Endothelial cell of umbilical vein (primary cell): ENCODE measurements at regions not wholly inside any gene's neighbourhood (a gene's known extent, or its start where the extent isn't known, plus 50 kb on each side); places are given as distances from the start of the nearest gene placed in this dataset.

Source experiments
- BruUV-seq: library from RNA; stranded (reverse); fragments of 400-500 nt; replicated peaks from 2 replicates; lab custom pipeline; 2021; lab: Mats Ljungman, UMichigan
- CTCF ChIA-PET: fragments of 300-600, 350-600 bp; sonication (Branson Sonifier 250); formaldehyde crosslinking; loops from one replicate; lab custom pipeline; 2021; ENCODE audit warnings: antibody characterized with exemption, inconsistent platforms; lab: Charles Lee
- POLR2A ChIA-PET: fragments of 300-600, 350-600 bp; sonication (Branson Sonifier 250); formaldehyde crosslinking; loops from one replicate; lab custom pipeline; 2021; ENCODE audit warnings: antibody characterized with exemption, inconsistent platforms; lab: Charles Lee
- DNase-seq: peaks from one replicate; pipeline ENCODE4 v3.0.0-alpha.2; 2011; ENCODE audit warnings: low read depth, low spot score
- FAIRE-seq: peaks from 2 replicates; lab custom pipeline; 2011; peaks lifted over from hg19 to GRCh38; lab: Jason Lieb, UNC
- H2AFZ ChIP-seq: 2 replicates; pipeline ENCODE4 v1.6.0; 2012; ENCODE audit warnings: low read depth, low read length, control low read depth, inconsistent platforms
- H3K27ac ChIP-seq: 2 replicates; pipeline ENCODE4 v1.5.1; 2011; ENCODE audit warnings: low read depth, mild to moderate bottlenecking, control low read depth, low read length, moderate library complexity; ENCODE audit not compliant: insufficient read depth
- H3K27me3 ChIP-seq, 2 experiments: 2 replicates each; pipeline versions ENCODE4 v1.6.0 to v1.6.1; 2011; ENCODE audit warnings: low read length in 2 of 2, mixed read lengths in 1 of 2; ENCODE audit not compliant: control insufficient read depth in 2 of 2, insufficient read depth in 2 of 2
- H3K36me3 ChIP-seq, 2 experiments: 2 replicates in 1 of 2; 3 replicates in 1 of 2; pipeline ENCODE4 v1.5.1; 2011; ENCODE audit warnings: low read length in 2 of 2, mild to moderate bottlenecking in 1 of 2, moderate library complexity in 1 of 2; ENCODE audit not compliant: control insufficient read depth in 2 of 2, insufficient read depth in 2 of 2; ENCODE audit errors: extremely low read depth in 1 of 2
- H3K4me1 ChIP-seq: 3 replicates; pipeline ENCODE4 v1.5.1; 2011; ENCODE audit warnings: mild to moderate bottlenecking, low read length; ENCODE audit not compliant: control insufficient read depth, insufficient read depth; ENCODE audit errors: extremely low read depth
- H3K4me2 ChIP-seq: 2 replicates; pipeline ENCODE4 v1.6.1; 2011; ENCODE audit warnings: low read length, control low read depth, mixed read lengths; ENCODE audit not compliant: insufficient read depth
- H3K4me3 ChIP-seq, 3 experiments: fragments of 200-600 bp in 1 of 3; sonication (generic), shearing (Covaris generic) in 1 of 3; replicated peaks in 1 of 3; 2 replicates each; pipeline ENCODE4 v1.5.1; 2011 to 2016; ENCODE audit warnings: control low read depth in 3 of 3, low read length in 3 of 3, mild to moderate bottlenecking in 2 of 3, inconsistent platforms in 1 of 3, low read depth in 1 of 3, moderate library complexity in 1 of 3; ENCODE audit not compliant: insufficient read depth in 1 of 3
- H3K79me2 ChIP-seq: 2 replicates; pipeline ENCODE4 v1.6.0; 2012; ENCODE audit warnings: low read length, inconsistent platforms; ENCODE audit not compliant: control insufficient read depth, insufficient read depth
- H3K9ac ChIP-seq: replicated peaks from 2 replicates; pipeline ENCODE3; 2011; ENCODE audit warnings: low read length, control low read depth; ENCODE audit not compliant: insufficient read depth; ENCODE audit errors: extremely low read depth
- H3K9me1 ChIP-seq: replicated peaks from 3 replicates; pipeline ENCODE4 v1.6.0; 2011; ENCODE audit warnings: mild to moderate bottlenecking, low read length; ENCODE audit not compliant: control insufficient read depth, insufficient read depth; ENCODE audit errors: extremely low read depth
- H3K9me3 ChIP-seq: replicated peaks from 2 replicates; pipeline ENCODE4 v1.5.1; 2012; ENCODE audit warnings: low read length, inconsistent platforms; ENCODE audit not compliant: control insufficient read depth, insufficient read depth
- H4K20me1 ChIP-seq: replicated peaks from 2 replicates; pipeline ENCODE3; 2011; ENCODE audit warnings: mild to moderate bottlenecking, low read length; ENCODE audit not compliant: control insufficient read depth, insufficient read depth; ENCODE audit errors: extremely low read depth
- EZH2 ChIP-seq: IDR thresholded peaks from 2 replicates; pipeline ENCODE4 v1.6.1; 2012; ENCODE audit warnings: borderline replicate concordance, low read depth, mild to moderate bottlenecking, moderate library complexity, low read length, inconsistent platforms; ENCODE audit not compliant: severe bottlenecking
- JUN ChIP-seq: IDR thresholded peaks from 2 replicates; pipeline ENCODE4 v1.6.1; 2011; ENCODE audit warnings: borderline replicate concordance, low read depth; ENCODE audit not compliant: insufficient read length, insufficient read depth
- MYC ChIP-seq: IDR thresholded peaks from one replicate; pipeline ENCODE4 v1.6.1; 2011; ENCODE audit warnings: mild to moderate bottlenecking, low read depth, low read length
- POLR2A ChIP-seq: IDR thresholded peaks from 2 replicates; pipeline ENCODE4 v1.6.1; 2012; ENCODE audit warnings: low read depth, mild to moderate bottlenecking, control low read depth, low read length
- dilution Hi-C: fragments of 300-500 bp; cut with MboI; formaldehyde crosslinking; loops from one replicate; pipeline ENCODE4 v1.15.0; 2019; ENCODE audit warnings: low sequenced_read_pairs; ENCODE audit not compliant: extremely low pct_ligation_motif_present
- intact Hi-C: fragments of 100-400 bp; cut with micrococcal nuclease; formaldehyde crosslinking; loops from one replicate; pipeline ENCODE4 v1.10.0; 2022

DNA sequence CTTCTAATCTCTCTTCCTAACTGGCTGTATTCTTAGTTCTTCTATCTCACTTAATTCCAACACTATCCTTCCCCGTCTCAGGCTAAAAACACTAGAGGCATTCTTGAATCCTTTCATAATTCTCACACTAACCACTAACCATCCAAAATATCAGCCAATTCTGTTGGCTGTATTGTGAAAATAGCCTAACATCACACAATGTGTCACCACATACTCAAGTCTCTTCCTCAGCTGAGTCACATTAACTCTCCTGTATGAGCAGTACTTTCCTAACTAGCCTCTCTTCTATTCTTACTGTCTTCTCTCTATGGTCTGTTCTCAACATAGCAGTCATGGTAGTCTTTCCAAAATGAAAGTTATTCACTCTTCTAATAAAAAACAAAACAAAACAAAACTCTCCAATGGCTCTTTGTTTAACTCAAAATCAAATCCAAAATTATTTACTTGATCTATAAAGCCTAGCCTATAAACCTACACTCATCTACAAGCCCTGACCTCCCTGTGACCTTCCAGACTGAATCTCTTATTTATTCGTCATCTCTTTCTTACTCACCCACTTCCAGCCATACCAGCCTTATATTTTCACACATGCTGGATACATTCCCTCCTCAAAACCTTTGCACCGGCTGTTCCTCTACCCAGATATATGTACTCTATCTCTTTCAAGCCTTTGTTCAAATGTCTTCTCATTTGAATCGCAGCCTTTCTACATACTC is 445.9 kb downstream of the TLL1 start:
- no peak overlapping the region for H3K9ac ChIP-seq
- H3K79me2 ChIP-seq = no peaks in the 10 kb centered on the region
- no peak overlapping the region for H3K4me3 ChIP-seq
- no peaks in the 10 kb centered on the region for H3K36me3 ChIP-seq
- intact Hi-C loops = no loop called here
- no peak overlapping the region for H2AFZ ChIP-seq
- TF ChIP-seq MYC = no peak
- TF ChIP-seq EZH2 = no peak
- no peak for DNase-seq
- FAIRE-seq = no peak
- no peak overlapping the region for H3K4me2 ChIP-seq
- no peaks in the 10 kb centered on the region for H3K9me3 ChIP-seq
- ChIA-PET CTCF (interaction anchor here (1.1 to 1.6 kb wide), 2 partner anchors 9 to 19 kb away, joined by 3 to 4 read pairs; no protein-coding TSS in a partner anchor), POLR2A (no interaction called here)
- H3K27ac ChIP-seq = no peak overlapping the region
- H3K9me1 ChIP-seq = no peaks in the 10 kb centered on the region
- BruUV-seq = no TSS peak
- dilution Hi-C loops = no loop called here
- no peaks in the 10 kb centered on the region for H3K4me1 ChIP-seq
- no peaks in the 10 kb centered on the region for H3K27me3 ChIP-seq
- no peaks in the 10 kb centered on the region for H4K20me1 ChIP-seq

GRCh38 chr4:166323250-166323649 is 450.2 kb downstream of the TLL1 start:
- Histone ChIP-seq H3K27ac (no peak overlapping the region), H3K4me2 (no peak overlapping the region), H3K9me1 (no peaks in the 10 kb centered on the region), H3K9ac (no peak overlapping the region), H4K20me1 (no peaks in the 10 kb centered on the region), H3K79me2 (no peaks in the 10 kb centered on the region), H2AFZ (no peak overlapping the region), H3K36me3 (no peaks in the 10 kb centered on the region), H3K4me1 (no peaks in the 10 kb centered on the region), H3K4me3 (no peak overlapping the region), H3K27me3 (no peaks in the 10 kb centered on the region), H3K9me3 (no peaks in the 10 kb centered on the region)
- TF ChIP-seq POLR2A = no peak
- TF ChIP-seq JUN = no peak
- dilution Hi-C loops = no loop called here
- POLR2A ChIA-PET = no interaction called here
- BruUV-seq = no TSS peak
- intact Hi-C loops = loop anchor here (10.0 kb wide), 1 partner anchor 182 kb away; no protein-coding TSS in a partner anchor
- CTCF ChIA-PET = no interaction called here
- FAIRE-seq = no peak
- no peak for DNase-seq
